ENCODE measurements at regions not wholly inside any gene's neighbourhood (a gene's known extent, or its start where the extent isn't known, plus 50 kb on each side); places are given as distances from the start of the nearest gene placed in this dataset.

DNA sequence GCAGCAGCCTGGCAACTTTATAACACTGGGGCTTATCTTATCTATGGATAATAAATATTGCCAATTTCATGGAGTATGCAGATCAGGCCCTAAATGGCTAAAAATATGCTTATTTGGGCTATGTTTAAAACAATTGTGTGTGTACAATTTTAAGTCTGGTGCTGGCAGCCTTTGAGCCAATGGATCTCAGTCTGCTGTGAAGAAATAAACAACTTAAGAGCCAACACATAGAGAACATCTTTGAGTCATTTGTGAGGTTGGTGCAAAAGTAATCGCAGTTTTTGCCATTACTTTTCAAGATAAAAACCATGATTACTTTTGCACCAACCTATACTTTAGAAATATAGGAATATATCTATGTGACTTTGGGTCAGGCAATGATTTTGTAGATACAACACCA lies 129.1 kb upstream of the CARMIL1 start (continued):
- TF ChIP-seq KLF6 (CRISPR knock-in tag; IDR thresholded peaks at IDR 0.05): no peak
- no peak for TF ChIP-seq ZNF441 (CRISPR knock-in tag; IDR thresholded peaks at IDR 0.05; ENCODE audit: borderline replicate concordance)
- no peak for TF ChIP-seq HMG20B (CRISPR knock-in tag; conservative IDR thresholded peaks at IDR 0.05)
- TF ChIP-seq, protein P1, sequence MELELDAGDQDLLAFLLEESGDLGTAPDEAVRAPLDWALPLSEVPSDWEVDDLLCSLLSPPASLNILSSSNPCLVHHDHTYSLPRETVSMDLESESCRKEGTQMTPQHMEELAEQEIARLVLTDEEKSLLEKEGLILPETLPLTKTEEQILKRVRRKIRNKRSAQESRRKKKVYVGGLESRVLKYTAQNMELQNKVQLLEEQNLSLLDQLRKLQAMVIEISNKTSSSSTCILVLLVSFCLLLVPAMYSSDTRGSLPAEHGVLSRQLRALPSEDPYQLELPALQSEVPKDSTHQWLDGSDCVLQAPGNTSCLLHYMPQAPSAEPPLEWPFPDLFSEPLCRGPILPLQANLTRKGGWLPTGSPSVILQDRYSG (CRISPR knock-in tag; IDR thresholded peaks at IDR 0.05): no peak
- no peak for TF ChIP-seq ZNF292 (CRISPR knock-in tag; IDR thresholded peaks at IDR 0.05; ENCODE audit: borderline replicate concordance, low read depth)
- TF ChIP-seq NBN (conservative IDR thresholded peaks at IDR 0.05): no peak
- TF ChIP-seq, protein P2, sequence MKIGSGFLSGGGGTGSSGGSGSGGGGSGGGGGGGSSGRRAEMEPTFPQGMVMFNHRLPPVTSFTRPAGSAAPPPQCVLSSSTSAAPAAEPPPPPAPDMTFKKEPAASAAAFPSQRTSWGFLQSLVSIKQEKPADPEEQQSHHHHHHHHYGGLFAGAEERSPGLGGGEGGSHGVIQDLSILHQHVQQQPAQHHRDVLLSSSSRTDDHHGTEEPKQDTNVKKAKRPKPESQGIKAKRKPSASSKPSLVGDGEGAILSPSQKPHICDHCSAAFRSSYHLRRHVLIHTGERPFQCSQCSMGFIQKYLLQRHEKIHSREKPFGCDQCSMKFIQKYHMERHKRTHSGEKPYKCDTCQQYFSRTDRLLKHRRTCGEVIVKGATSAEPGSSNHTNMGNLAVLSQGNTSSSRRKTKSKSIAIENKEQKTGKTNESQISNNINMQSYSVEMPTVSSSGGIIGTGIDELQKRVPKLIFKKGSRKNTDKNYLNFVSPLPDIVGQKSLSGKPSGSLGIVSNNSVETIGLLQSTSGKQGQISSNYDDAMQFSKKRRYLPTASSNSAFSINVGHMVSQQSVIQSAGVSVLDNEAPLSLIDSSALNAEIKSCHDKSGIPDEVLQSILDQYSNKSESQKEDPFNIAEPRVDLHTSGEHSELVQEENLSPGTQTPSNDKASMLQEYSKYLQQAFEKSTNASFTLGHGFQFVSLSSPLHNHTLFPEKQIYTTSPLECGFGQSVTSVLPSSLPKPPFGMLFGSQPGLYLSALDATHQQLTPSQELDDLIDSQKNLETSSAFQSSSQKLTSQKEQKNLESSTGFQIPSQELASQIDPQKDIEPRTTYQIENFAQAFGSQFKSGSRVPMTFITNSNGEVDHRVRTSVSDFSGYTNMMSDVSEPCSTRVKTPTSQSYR (CRISPR knock-in tag; IDR thresholded peaks at IDR 0.05; ENCODE audit: borderline replicate concordance): no peak
- no peak for TF ChIP-seq RXRB (CRISPR knock-in tag; IDR thresholded peaks at IDR 0.05; ENCODE audit: borderline replicate concordance)
- no peak for TF ChIP-seq BCL6 (CRISPR knock-in tag; IDR thresholded peaks at IDR 0.05)
- TF ChIP-seq ZNF615 (CRISPR knock-in tag; IDR thresholded peaks at IDR 0.05; ENCODE audit: borderline replicate concordance): no peak
- TF ChIP-seq, protein P3, sequence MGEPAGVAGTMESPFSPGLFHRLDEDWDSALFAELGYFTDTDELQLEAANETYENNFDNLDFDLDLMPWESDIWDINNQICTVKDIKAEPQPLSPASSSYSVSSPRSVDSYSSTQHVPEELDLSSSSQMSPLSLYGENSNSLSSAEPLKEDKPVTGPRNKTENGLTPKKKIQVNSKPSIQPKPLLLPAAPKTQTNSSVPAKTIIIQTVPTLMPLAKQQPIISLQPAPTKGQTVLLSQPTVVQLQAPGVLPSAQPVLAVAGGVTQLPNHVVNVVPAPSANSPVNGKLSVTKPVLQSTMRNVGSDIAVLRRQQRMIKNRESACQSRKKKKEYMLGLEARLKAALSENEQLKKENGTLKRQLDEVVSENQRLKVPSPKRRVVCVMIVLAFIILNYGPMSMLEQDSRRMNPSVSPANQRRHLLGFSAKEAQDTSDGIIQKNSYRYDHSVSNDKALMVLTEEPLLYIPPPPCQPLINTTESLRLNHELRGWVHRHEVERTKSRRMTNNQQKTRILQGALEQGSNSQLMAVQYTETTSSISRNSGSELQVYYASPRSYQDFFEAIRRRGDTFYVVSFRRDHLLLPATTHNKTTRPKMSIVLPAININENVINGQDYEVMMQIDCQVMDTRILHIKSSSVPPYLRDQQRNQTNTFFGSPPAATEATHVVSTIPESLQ (CRISPR knock-in tag; conservative IDR thresholded peaks at IDR 0.05): no peak
- TF ChIP-seq ETV5 (CRISPR knock-in tag; IDR thresholded peaks at IDR 0.05; ENCODE audit: borderline replicate concordance): no peak
